Fibroblast of lung (primary cell): ENCODE measurements at regions not wholly inside any gene's neighbourhood (a gene's known extent, or its start where the extent isn't known, plus 50 kb on each side); places are given as distances from the start of the nearest gene placed in this dataset.

Experiments
- EZH2 ChIP-seq: IDR thresholded peaks from 2 replicates; pipeline ENCODE4 v1.5.1; 2012; ENCODE audit warnings: low read length, control low read depth, mild to moderate bottlenecking; ENCODE audit errors: missing control alignments
- TF ChIP-seq, protein P1 (sequence below), 2 donors: IDR thresholded peaks in 1 of 2; conservative IDR thresholded peaks in 1 of 2; 1 replicate in 1 of 2; 2 replicates in 1 of 2; pipeline ENCODE4 v1.5.1; 2011 to 2012; ENCODE audit warnings: low read length in 2 of 2, control low read depth in 1 of 2, inconsistent platforms in 1 of 2, low read depth in 1 of 2, mild to moderate bottlenecking in 1 of 2

DNA sequence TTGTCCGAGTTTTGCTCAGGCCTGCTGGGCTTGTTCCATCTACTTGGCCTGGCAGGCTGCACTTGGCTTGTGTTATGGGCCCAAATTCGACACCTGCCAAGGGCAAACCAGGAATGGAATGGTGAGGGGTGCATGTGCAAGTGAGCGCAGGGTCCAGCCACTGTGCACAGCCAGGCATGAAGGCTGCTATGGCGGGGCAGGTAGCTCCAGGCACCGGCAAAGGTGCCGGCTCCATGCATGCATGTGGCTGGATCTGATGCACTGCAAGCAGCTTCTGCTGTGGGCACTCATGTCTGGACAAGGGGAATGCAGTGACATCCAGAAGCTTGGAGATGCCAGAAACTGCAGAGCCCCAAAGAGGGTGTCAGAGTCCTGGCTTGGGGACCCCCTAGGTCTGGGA is 463.0 kb downstream of the EPHA3 start:
- TF ChIP-seq, protein P1, sequence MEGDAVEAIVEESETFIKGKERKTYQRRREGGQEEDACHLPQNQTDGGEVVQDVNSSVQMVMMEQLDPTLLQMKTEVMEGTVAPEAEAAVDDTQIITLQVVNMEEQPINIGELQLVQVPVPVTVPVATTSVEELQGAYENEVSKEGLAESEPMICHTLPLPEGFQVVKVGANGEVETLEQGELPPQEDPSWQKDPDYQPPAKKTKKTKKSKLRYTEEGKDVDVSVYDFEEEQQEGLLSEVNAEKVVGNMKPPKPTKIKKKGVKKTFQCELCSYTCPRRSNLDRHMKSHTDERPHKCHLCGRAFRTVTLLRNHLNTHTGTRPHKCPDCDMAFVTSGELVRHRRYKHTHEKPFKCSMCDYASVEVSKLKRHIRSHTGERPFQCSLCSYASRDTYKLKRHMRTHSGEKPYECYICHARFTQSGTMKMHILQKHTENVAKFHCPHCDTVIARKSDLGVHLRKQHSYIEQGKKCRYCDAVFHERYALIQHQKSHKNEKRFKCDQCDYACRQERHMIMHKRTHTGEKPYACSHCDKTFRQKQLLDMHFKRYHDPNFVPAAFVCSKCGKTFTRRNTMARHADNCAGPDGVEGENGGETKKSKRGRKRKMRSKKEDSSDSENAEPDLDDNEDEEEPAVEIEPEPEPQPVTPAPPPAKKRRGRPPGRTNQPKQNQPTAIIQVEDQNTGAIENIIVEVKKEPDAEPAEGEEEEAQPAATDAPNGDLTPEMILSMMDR (conservative IDR thresholded peaks at IDR 0.05 in 1 of 2, IDR thresholded peaks at IDR 0.05 in 1 of 2; ENCODE audit: low read depth in 1 of 2, low read length in 2 of 2): no peak
- TF ChIP-seq EZH2: no peak
